ENCODE measurements at regions not wholly inside any gene's neighbourhood (a gene's known extent, or its start where the extent isn't known, plus 50 kb on each side); places are given as distances from the start of the nearest gene placed in this dataset.
"Not testable (repeated sequence)": the region's sequence is repeated elsewhere in the genome, so short reads cannot be mapped to it uniquely, and the experiment has no call there.

DNA sequence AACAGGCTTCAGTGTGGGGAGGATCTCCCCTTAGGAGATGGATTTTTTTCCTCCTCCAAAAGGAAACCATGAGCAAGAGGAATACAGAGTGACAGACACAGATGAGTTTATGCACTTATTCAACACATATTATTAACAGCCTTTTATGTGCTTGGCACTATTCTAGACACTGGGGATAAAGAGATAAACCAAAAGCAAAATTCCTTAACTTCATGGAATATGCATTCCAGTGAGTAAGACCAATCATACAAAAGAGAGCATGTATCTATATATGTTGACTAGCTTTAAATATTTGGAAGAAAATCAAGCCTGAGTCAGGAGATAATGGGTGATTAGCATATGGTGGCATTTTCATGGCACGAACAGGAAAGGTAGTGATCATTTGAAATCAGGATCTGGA lies 284.4 kb upstream of the RASGRP1 start:
- DNase-seq (ENCODE audit: low spot score): no peak
- no peak overlapping the region for H3K4me3 ChIP-seq
- no peaks in the 10 kb centered on the region for H3K36me3 ChIP-seq
- no peak overlapping the region for H3K27ac ChIP-seq
- TF ChIP-seq, protein P1, sequence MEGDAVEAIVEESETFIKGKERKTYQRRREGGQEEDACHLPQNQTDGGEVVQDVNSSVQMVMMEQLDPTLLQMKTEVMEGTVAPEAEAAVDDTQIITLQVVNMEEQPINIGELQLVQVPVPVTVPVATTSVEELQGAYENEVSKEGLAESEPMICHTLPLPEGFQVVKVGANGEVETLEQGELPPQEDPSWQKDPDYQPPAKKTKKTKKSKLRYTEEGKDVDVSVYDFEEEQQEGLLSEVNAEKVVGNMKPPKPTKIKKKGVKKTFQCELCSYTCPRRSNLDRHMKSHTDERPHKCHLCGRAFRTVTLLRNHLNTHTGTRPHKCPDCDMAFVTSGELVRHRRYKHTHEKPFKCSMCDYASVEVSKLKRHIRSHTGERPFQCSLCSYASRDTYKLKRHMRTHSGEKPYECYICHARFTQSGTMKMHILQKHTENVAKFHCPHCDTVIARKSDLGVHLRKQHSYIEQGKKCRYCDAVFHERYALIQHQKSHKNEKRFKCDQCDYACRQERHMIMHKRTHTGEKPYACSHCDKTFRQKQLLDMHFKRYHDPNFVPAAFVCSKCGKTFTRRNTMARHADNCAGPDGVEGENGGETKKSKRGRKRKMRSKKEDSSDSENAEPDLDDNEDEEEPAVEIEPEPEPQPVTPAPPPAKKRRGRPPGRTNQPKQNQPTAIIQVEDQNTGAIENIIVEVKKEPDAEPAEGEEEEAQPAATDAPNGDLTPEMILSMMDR (IDR thresholded peaks at IDR 0.05): no peak
- no peak for ATAC-seq (ENCODE audit: insufficient number of reproducible peaks, low FRiP score, low read depth)
- H3K27me3 ChIP-seq (replicated peaks; ENCODE audit: insufficient read depth): no peaks in the 10 kb centered on the region
- H3K4me1 ChIP-seq (ENCODE audit: control insufficient read depth in 1 of 2, low read depth in 2 of 2): no peaks in the 10 kb centered on the region
- H3K9me3 ChIP-seq: no peaks in the 10 kb centered on the region

DNA sequence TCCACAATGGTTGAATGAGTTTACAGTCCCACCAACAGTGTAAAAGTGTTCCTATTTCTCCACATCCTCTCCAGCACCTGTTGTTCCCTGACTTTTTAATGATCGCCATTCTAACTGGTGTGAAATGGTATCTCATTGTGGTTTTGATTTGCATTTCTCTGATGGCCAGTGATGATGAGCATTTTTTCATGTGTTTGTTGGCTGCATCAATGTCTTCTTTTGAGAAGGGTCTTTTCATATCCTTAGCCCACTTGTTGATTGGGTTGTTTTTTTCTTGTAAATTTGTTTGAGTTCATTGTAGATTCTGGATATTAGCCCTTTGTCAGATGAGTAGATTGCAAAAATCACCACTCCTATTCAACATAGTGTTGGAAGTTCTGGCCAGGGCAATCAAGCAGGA lies 287.6 kb upstream of the RASGRP1 start:
- not testable (repeated sequence) for H3K9me3 ChIP-seq; DNase-seq (ENCODE audit: low spot score); H3K4me3 ChIP-seq; H3K36me3 ChIP-seq; H3K27ac ChIP-seq; H3K4me1 ChIP-seq (ENCODE audit: control insufficient read depth in 1 of 2, low read depth in 2 of 2); ATAC-seq (ENCODE audit: insufficient number of reproducible peaks, low FRiP score, low read depth); H3K27me3 ChIP-seq (replicated peaks; ENCODE audit: insufficient read depth)

DNA sequence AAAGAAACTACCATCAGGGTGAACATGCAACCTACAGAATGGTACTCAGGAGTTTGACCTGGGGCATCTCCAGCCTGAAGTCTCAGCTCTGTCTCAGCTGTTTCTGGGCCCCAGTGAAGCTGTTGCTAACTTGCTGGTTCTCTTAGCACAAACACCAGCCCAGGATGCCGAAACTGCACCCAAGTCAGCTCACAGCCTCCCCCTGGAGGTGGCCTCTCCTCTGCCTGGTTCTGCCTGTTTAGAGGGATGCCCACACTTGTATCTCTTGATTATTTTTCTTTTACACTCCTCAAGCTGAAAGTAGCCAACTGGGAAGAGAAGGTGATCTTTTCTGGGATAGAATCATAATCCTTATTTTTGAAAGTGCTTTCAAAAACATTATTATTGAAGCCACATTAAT lies 289.0 kb upstream of the RASGRP1 start:
- H3K9me3 ChIP-seq: no peaks in the 10 kb centered on the region
- DNase-seq (ENCODE audit: low spot score) (no peak), ATAC-seq (ENCODE audit: insufficient number of reproducible peaks, low FRiP score, low read depth) (no peak)
- no peak overlapping the region for H3K4me3 ChIP-seq
- no peaks in the 10 kb centered on the region for H3K27me3 ChIP-seq (replicated peaks; ENCODE audit: insufficient read depth)
- no peaks in the 10 kb centered on the region for H3K4me1 ChIP-seq (ENCODE audit: control insufficient read depth in 1 of 2, low read depth in 2 of 2)
- TF ChIP-seq, protein P1 (IDR thresholded peaks at IDR 0.05): no peak
- H3K36me3 ChIP-seq: no peaks in the 10 kb centered on the region
- no peak overlapping the region for H3K27ac ChIP-seq

DNA sequence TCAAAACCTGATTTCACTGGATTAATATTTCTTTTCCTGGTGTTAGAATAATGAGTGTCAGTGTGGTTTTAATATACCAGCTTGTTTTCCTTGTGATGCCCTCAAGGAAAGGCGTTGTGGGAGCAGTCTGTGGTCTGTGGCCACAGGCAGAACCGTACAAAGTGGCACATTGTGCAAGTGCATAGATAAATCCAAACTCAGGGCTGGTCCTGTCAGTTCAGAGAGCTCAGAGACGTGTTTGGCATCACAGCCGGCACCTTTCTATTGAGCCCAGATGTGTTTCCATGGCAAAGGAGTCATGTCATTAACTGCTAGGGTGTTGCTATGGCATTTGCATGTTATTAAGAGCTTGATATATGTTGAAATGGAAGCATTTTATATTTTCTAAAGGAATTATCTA lies 289.9 kb upstream of the RASGRP1 start:
- ATAC-seq (ENCODE audit: insufficient number of reproducible peaks, low FRiP score, low read depth): no peak
- Histone ChIP-seq H3K27ac (no peak overlapping the region), H3K36me3 (no peaks in the 10 kb centered on the region), H3K4me1 (ENCODE audit: control insufficient read depth in 1 of 2, low read depth in 2 of 2) (no peaks in the 10 kb centered on the region), H3K4me3 (no peak overlapping the region), H3K27me3 (replicated peaks; ENCODE audit: insufficient read depth) (no peaks in the 10 kb centered on the region), H3K9me3 (no peaks in the 10 kb centered on the region)
- no peak for DNase-seq (ENCODE audit: low spot score)
- TF ChIP-seq, protein P1 (IDR thresholded peaks at IDR 0.05): no peak

DNA sequence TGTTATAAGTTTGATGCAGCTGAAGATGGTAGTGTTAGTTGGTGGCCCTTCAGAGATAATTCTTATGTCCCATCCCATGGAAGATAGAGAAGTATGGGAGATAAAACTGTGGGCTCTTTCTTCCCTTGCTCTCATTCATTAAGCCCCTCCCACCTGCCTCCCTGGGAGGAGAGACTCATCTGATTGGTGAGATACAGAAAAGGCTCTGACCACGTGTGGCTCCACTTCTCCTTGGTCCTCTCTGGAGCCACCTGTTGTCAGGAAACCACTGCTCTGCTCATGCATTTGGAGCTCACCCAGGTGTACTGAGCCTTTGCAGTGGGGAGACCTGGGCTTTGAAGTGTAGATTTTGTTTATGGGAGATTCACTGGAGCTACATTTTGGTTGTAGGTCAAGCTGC lies 293.2 kb upstream of the RASGRP1 start:
- Histone ChIP-seq H3K36me3 (no peaks in the 10 kb centered on the region), H3K27ac (no peak overlapping the region), H3K27me3 (replicated peaks; ENCODE audit: insufficient read depth) (no peaks in the 10 kb centered on the region), H3K9me3 (no peaks in the 10 kb centered on the region), H3K4me1 (ENCODE audit: control insufficient read depth in 1 of 2, low read depth in 2 of 2) (no peaks in the 10 kb centered on the region), H3K4me3 (no peak overlapping the region)
- DNase-seq (ENCODE audit: low spot score) (no peak), ATAC-seq (ENCODE audit: insufficient number of reproducible peaks, low FRiP score, low read depth) (no peak)
- TF ChIP-seq, protein P1 (IDR thresholded peaks at IDR 0.05): no peak

DNA sequence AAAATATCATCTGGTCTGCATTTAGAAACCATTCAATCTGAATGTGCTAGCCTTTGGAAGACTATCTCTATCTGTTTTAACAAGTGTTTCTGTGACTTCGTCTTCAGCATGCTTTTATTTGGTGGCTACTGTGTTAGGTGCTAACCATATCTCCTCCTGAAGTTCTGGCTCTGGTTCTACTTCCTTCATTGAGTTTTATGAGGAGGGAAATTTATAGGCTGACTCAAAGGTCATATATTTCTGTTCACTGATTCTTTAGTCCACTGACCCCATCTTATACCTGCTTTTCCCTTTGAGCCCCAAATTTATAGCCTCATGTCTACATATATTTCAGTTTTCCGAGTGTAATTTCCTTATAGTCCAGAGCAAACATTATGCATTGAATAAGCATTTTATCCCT lies 295.0 kb upstream of the RASGRP1 start:
- ATAC-seq (ENCODE audit: insufficient number of reproducible peaks, low FRiP score, low read depth): no peak
- no peak for DNase-seq (ENCODE audit: low spot score)
- H3K36me3 ChIP-seq: no peaks in the 10 kb centered on the region
- no peaks in the 10 kb centered on the region for H3K27me3 ChIP-seq (replicated peaks; ENCODE audit: insufficient read depth)
- no peak overlapping the region for H3K27ac ChIP-seq
- TF ChIP-seq, protein P1 (IDR thresholded peaks at IDR 0.05): no peak
- no peak overlapping the region for H3K4me3 ChIP-seq
- H3K9me3 ChIP-seq: no peaks in the 10 kb centered on the region
- H3K4me1 ChIP-seq (ENCODE audit: control insufficient read depth in 1 of 2, low read depth in 2 of 2): peaks cover 0 to 5% of the 10 kb centered on the region in 2 donors

Measured in thoracic aorta (tissue), 2 donors.